Breast epithelium (tissue), 4 donors: ENCODE measurements at regions not wholly inside any gene's neighbourhood (a gene's known extent, or its start where the extent isn't known, plus 50 kb on each side); places are given as distances from the start of the nearest gene placed in this dataset.

ENCODE experiments used
- DNase-seq, 2 donors: peaks; one replicate each; pipeline ENCODE4 v3.0.0-alpha.2; 2019; ENCODE audit warnings: low spot score in 2 of 2
- H3K27ac ChIP-seq, 2 donors: fragments of 200-600 bp; sonication (generic) in 1 of 2; one replicate each; pipeline ENCODE4 v1.5.1; 2016 to 2019; ENCODE audit warnings: mild to moderate bottlenecking in 1 of 2
- H3K27me3 ChIP-seq, 2 donors: fragments of 200-600 bp; sonication (generic) in 1 of 2; one replicate each; pipeline versions ENCODE4 v1.5.1 to v1.6.0; 2017 to 2019; ENCODE audit warnings: control low read depth in 1 of 2, mild to moderate bottlenecking in 1 of 2
- H3K36me3 ChIP-seq: fragments of 200-600 bp; one replicate; pipeline ENCODE4 v1.5.1; 2019
- H3K4me1 ChIP-seq, 2 donors: fragments of 200-600 bp; sonication (generic); one replicate each; pipeline ENCODE4 v1.5.1; 2016 to 2019; ENCODE audit warnings: control low read depth in 1 of 2
- H3K4me3 ChIP-seq, 3 donors: fragments of 200-600 bp; sonication (generic); 1 replicate in 2 of 3; 2 replicates in 1 of 3; pipeline ENCODE4 v1.5.1; 2016 to 2019; ENCODE audit warnings: mild to moderate bottlenecking in 3 of 3, moderate library complexity in 2 of 3
- H3K9me3 ChIP-seq, 2 donors: fragments of 200-600 bp; sonication (generic) in 1 of 2; one replicate each; pipeline ENCODE4 v1.5.1; 2016 to 2019; ENCODE audit warnings: control low read depth in 1 of 2
- CTCF ChIP-seq, 3 donors: fragments of 450-650 bp; IDR thresholded peaks; one replicate each; pipeline ENCODE4 v1.5.1; 2016 to 2017; ENCODE audit warnings: antibody characterized with exemption in 3 of 3, mild to moderate bottlenecking in 3 of 3, moderate library complexity in 3 of 3
- POLR2A ChIP-seq: fragments of 450-650 bp; IDR thresholded peaks from one replicate; pipeline ENCODE4 v1.6.1; 2016; ENCODE audit warnings: antibody characterized with exemption, mild to moderate bottlenecking, moderate library complexity
- POLR2AphosphoS5 ChIP-seq, 3 donors: sonication (generic); formaldehyde crosslinking; IDR thresholded peaks; one replicate each; pipeline ENCODE4 v1.6.1; 2017; ENCODE audit warnings: antibody characterized with exemption in 3 of 3
- intact Hi-C: fragments of 100-400 bp; cut with DNase I; formaldehyde crosslinking; loops from one replicate; pipeline ENCODE4 v1.15.1; 2023; ENCODE audit warnings: low total_unique reads

- H3K4me3 ChIP-seq = no peak overlapping the region
- H3K27me3 ChIP-seq = no peaks in the 10 kb centered on the region
- no peaks in the 10 kb centered on the region for H3K36me3 ChIP-seq
- no peak for DNase-seq
- H3K27ac ChIP-seq = no peak overlapping the region
- TF ChIP-seq POLR2A (no peak), CTCF (IDR thresholded peaks at IDR 0.05) (no peak), POLR2AphosphoS5 (IDR thresholded peaks at IDR 0.05) (no peak)
- H3K4me1 ChIP-seq = no peaks in the 10 kb centered on the region
- intact Hi-C loops = no loop called here
- H3K9me3 ChIP-seq = no peaks in the 10 kb centered on the region
Observed at GRCh38 chr12:88743946-88744685, 163.8 kb upstream of the KITLG start.

GRCh38 chr12:88737838-88738472 is 157.7 kb upstream of the KITLG start:
- intact Hi-C loops = no loop called here
- H3K27ac ChIP-seq = no peak overlapping the region
- no peaks in the 10 kb centered on the region for H3K9me3 ChIP-seq
- H3K4me1 ChIP-seq = no peaks in the 10 kb centered on the region
- H3K36me3 ChIP-seq = no peaks in the 10 kb centered on the region
- no peak for TF ChIP-seq CTCF (IDR thresholded peaks at IDR 0.05)
- TF ChIP-seq POLR2AphosphoS5 (IDR thresholded peaks at IDR 0.05) = no peak
- H3K27me3 ChIP-seq = no peaks in the 10 kb centered on the region
- DNase-seq = no peak
- H3K4me3 ChIP-seq = no peak overlapping the region

GRCh38 chr12:88736031-88736430 is 155.8 kb upstream of the KITLG start:
- Histone ChIP-seq H3K4me1 (no peaks in the 10 kb centered on the region), H3K36me3 (no peaks in the 10 kb centered on the region), H3K4me3 (no peak overlapping the region), H3K27ac (no peak overlapping the region), H3K9me3 (no peaks in the 10 kb centered on the region), H3K27me3 (no peaks in the 10 kb centered on the region)
- no peak for DNase-seq
- TF ChIP-seq CTCF (IDR thresholded peaks at IDR 0.05) (no peak), POLR2A (no peak), POLR2AphosphoS5 (IDR thresholded peaks at IDR 0.05) (no peak)
- intact Hi-C loops = no loop called here

GRCh38 chr12:88733008-88733407 is 152.7 kb upstream of the KITLG start:
- no peaks in the 10 kb centered on the region for H3K36me3 ChIP-seq
- no peaks in the 10 kb centered on the region for H3K27me3 ChIP-seq
- H3K4me3 ChIP-seq = no peak overlapping the region
- H3K27ac ChIP-seq = no peak overlapping the region
- H3K4me1 ChIP-seq = no peaks in the 10 kb centered on the region
- intact Hi-C loops = no loop called here
- TF ChIP-seq CTCF (IDR thresholded peaks at IDR 0.05) (no peak), POLR2AphosphoS5 (IDR thresholded peaks at IDR 0.05) (no peak), POLR2A (no peak)
- no peak for DNase-seq
- H3K9me3 ChIP-seq = no peaks in the 10 kb centered on the region

GRCh38 chr12:88729196-88729595 is 148.9 kb upstream of the KITLG start:
- Histone ChIP-seq H3K4me3 (no peak overlapping the region), H3K9me3 (no peaks in the 10 kb centered on the region), H3K4me1 (no peaks in the 10 kb centered on the region), H3K27ac (no peak overlapping the region), H3K36me3 (no peaks in the 10 kb centered on the region), H3K27me3 (no peaks in the 10 kb centered on the region)
- DNase-seq = no peak
- TF ChIP-seq POLR2AphosphoS5 (IDR thresholded peaks at IDR 0.05) (no peak), CTCF (IDR thresholded peaks at IDR 0.05) (no peak), POLR2A (no peak)
- intact Hi-C loops = loop anchor here (2.0 kb wide), 1 partner anchor 36 kb away; no protein-coding TSS in a partner anchor
